DMS153 treated with DMSO at 0.1 percent for 48 hours (cell line): ENCODE measurements at regions not wholly inside any gene's neighbourhood (a gene's known extent, or its start where the extent isn't known, plus 50 kb on each side); places are given as distances from the start of the nearest gene placed in this dataset.

Experiments
- DNase-seq: peaks from one replicate; lab custom pipeline; 2025; ENCODE audit not compliant: unreplicated experiment; lab: John Stamatoyannopoulos, UW

- no peak for DNase-seq
Observed at GRCh38 chr7:36090976-36091873, 61.8 kb upstream of the EEPD1 start.

DNA sequence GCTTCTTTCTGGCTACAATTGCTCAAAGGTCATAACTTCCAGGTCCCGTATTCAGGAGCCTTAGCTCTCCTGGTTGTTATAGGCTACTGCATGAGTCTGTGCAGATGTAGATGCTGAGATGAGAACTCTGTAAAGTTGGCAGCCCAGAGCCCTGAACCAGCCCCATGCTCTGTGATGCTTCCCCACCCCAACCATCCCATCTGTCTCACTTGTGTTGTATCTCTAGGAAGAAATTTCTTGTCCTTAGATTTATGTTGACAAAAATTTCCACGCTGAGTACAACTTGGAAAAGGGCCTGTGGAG is 61.2 kb upstream of the EEPD1 start:
- DNase-seq = no peak

- no peak for DNase-seq
Observed at GRCh38 chr7:36092221-36092771, 60.8 kb upstream of the EEPD1 start.

DNA sequence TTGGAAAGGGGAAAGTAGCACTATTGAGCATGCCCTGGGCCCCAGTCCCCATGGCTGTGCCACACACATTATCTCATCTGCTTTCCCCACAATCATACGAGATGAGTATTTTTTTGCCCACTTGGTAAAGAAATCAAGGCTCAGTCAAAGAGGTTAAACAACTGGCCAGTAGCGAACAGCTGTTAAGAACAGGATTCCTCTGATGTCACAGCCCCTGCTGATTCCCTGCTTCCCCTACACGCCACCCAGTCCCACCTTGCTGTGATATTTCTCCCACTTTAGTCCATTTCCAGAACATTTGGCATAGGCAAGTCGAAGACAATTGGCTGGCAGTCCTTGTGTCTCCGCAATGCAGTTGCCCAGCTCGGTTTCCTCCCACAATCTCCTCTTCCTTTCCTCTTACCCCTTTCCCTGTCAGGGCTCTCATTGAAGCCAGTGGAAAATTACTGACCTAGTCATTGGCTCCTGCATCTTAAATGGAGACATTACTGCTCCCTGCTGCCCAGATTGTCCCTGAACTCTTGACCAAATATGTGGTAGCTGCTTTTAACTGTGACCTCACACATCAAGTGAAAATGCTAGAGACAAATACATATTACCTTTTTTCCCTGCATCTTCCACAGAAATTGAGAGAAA is 56.5 kb upstream of the EEPD1 start:
- no peak for DNase-seq

DNA sequence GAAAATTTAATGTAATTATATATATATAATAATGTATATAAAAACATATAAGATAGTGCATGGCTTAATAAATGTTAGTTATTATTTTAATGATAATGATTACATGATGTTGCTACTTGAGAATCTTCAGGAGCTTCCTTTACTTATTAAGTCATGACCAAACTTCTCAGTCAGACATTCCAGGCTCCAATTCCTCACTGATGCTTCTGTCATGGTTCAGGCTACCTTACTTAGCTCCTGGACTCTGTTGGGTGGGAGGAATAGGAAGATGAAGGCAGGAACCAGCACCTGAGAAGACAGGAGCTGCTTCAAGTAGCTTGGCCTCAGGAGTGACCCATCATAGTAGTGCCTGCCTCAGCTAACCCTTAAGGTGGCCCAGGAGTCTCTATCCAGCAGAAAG is 55.0 kb upstream of the EEPD1 start:
- DNase-seq = no peak

GRCh38 chr7:36100226-36100625 is 52.8 kb upstream of the EEPD1 start:
- no peak for DNase-seq

DNA sequence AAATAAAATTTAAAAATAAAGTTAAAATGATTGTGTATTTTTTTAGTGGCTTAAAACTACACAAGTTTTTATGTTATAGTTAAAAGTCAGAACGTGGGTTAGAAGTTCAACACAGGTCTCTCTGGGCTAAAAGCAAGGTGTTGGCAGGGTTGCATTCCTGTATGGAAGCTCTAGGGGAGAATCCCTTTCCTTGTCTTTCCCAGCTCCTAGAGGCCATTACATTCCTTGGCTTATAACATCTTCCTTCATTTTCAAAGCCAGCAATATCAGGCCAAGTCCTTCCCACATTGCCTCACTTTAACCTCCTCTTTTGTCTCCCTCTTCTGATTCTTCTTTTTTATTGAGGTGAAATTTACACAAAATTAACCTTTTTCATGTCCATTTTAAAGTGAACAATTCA is 52.4 kb upstream of the EEPD1 start:
- no peak for DNase-seq
